ENCODE measurements at regions not wholly inside any gene's neighbourhood (a gene's known extent, or its start where the extent isn't known, plus 50 kb on each side); places are given as distances from the start of the nearest gene placed in this dataset.
"Not testable (repeated sequence)": the region's sequence is repeated elsewhere in the genome, so short reads cannot be mapped to it uniquely, and the experiment has no call there.

GRCh38 chr2:16425462-16426336 is 239.9 kb downstream of the CYRIA start:
- H3K36me3 Mint-ChIP-seq (ENCODE audit: insufficient read depth, unreplicated experiment) = no peaks in the 10 kb centered on the region
- H3K27me3 Mint-ChIP-seq (ENCODE audit: unreplicated experiment) = peaks cover 16% of the 10 kb centered on the region
- peaks cover 8% of the 10 kb centered on the region for H3K4me1 Mint-ChIP-seq (ENCODE audit: low read depth, unreplicated experiment)
- H3K4me3 Mint-ChIP-seq (ENCODE audit: low read depth, unreplicated experiment) = no peak overlapping the region
- no TSS peak for BruUV-seq (replicated peaks)
- intact Hi-C loops (cut with micrococcal nuclease; ENCODE audit: unreplicated experiment) = no loop called here
- CTCF ChIA-PET = interaction anchor here (0.9 to 1.5 kb wide), 2 partner anchors 143 to 486 kb away, joined by 3 to 5 read pairs; partner anchors contain the start of gene MYCN
- DNase-seq = peak; percentile 79
- H3K27ac Mint-ChIP-seq (ENCODE audit: unreplicated experiment) = no peak overlapping the region
- peaks cover 3% of the 10 kb centered on the region for H3K9me3 Mint-ChIP-seq (ENCODE audit: low read depth, unreplicated experiment)
- TF ChIP-seq CTCF (IDR thresholded peaks at IDR 0.05; ENCODE audit: unreplicated experiment) = no peak

GRCh38 chr2:16420421-16420820 is 245.2 kb downstream of the CYRIA start:
- no peak overlapping the region for H3K27ac Mint-ChIP-seq (ENCODE audit: unreplicated experiment)
- DNase-seq = no peak
- no peak for TF ChIP-seq CTCF (IDR thresholded peaks at IDR 0.05; ENCODE audit: unreplicated experiment)
- H3K27me3 Mint-ChIP-seq (ENCODE audit: unreplicated experiment) = no peaks in the 10 kb centered on the region
- peaks cover 8% of the 10 kb centered on the region for H3K4me1 Mint-ChIP-seq (ENCODE audit: low read depth, unreplicated experiment)
- H3K4me3 Mint-ChIP-seq (ENCODE audit: low read depth, unreplicated experiment) = no peak overlapping the region
- no TSS peak for BruUV-seq (replicated peaks)
- H3K9me3 Mint-ChIP-seq (ENCODE audit: low read depth, unreplicated experiment) = peaks cover 6% of the 10 kb centered on the region
- no peaks in the 10 kb centered on the region for H3K36me3 Mint-ChIP-seq (ENCODE audit: insufficient read depth, unreplicated experiment)
- intact Hi-C loops (cut with micrococcal nuclease; ENCODE audit: unreplicated experiment) = no loop called here
- CTCF ChIA-PET = no interaction called here

- Mint-ChIP-seq H3K4me1 (ENCODE audit: low read depth, unreplicated experiment) (no peaks in the 10 kb centered on the region), H3K9me3 (ENCODE audit: low read depth, unreplicated experiment) (peaks cover 5% of the 10 kb centered on the region), H3K36me3 (ENCODE audit: insufficient read depth, unreplicated experiment) (no peaks in the 10 kb centered on the region), H3K4me3 (ENCODE audit: low read depth, unreplicated experiment) (no peak overlapping the region), H3K27me3 (ENCODE audit: unreplicated experiment) (peaks cover 7% of the 10 kb centered on the region), H3K27ac (ENCODE audit: unreplicated experiment) (no peak overlapping the region)
- intact Hi-C loops (cut with micrococcal nuclease; ENCODE audit: unreplicated experiment) = no loop called here
- CTCF ChIA-PET = no interaction called here
- no TSS peak for BruUV-seq (replicated peaks)
- no peak for TF ChIP-seq CTCF (IDR thresholded peaks at IDR 0.05; ENCODE audit: unreplicated experiment)
- DNase-seq = no peak
These were observed 247.9 kb downstream of the CYRIA start for GRCh38 chr2:16417726-16418125.

GRCh38 chr2:16416651-16417050 is 249.0 kb downstream of the CYRIA start:
- Mint-ChIP-seq H3K27me3 (ENCODE audit: unreplicated experiment) (peaks cover 18% of the 10 kb centered on the region), H3K4me3 (ENCODE audit: low read depth, unreplicated experiment) (no peak overlapping the region), H3K4me1 (ENCODE audit: low read depth, unreplicated experiment) (no peaks in the 10 kb centered on the region), H3K36me3 (ENCODE audit: insufficient read depth, unreplicated experiment) (no peaks in the 10 kb centered on the region), H3K9me3 (ENCODE audit: low read depth, unreplicated experiment) (peaks cover 5% of the 10 kb centered on the region), H3K27ac (ENCODE audit: unreplicated experiment) (no peak overlapping the region)
- DNase-seq = no peak
- TF ChIP-seq CTCF (IDR thresholded peaks at IDR 0.05; ENCODE audit: unreplicated experiment) = no peak
- BruUV-seq (replicated peaks) = no TSS peak
- CTCF ChIA-PET = no interaction called here
- intact Hi-C loops (cut with micrococcal nuclease; ENCODE audit: unreplicated experiment) = no loop called here

GRCh38 chr2:16415861-16416260 is 249.8 kb downstream of the CYRIA start:
- H3K4me3 Mint-ChIP-seq (ENCODE audit: low read depth, unreplicated experiment); H3K9me3 Mint-ChIP-seq (ENCODE audit: low read depth, unreplicated experiment); H3K4me1 Mint-ChIP-seq (ENCODE audit: low read depth, unreplicated experiment); H3K27ac Mint-ChIP-seq (ENCODE audit: unreplicated experiment); BruUV-seq (replicated peaks); DNase-seq; H3K36me3 Mint-ChIP-seq (ENCODE audit: insufficient read depth, unreplicated experiment); intact Hi-C loops (cut with micrococcal nuclease; ENCODE audit: unreplicated experiment); CTCF ChIA-PET: not testable (repeated sequence)
- peaks cover 20% of the 10 kb centered on the region for H3K27me3 Mint-ChIP-seq (ENCODE audit: unreplicated experiment)

Data from Calu3 (cell line).